Parathyroid adenoma (tissue), 2 donors: ENCODE measurements at regions not wholly inside any gene's neighbourhood (a gene's known extent, or its start where the extent isn't known, plus 50 kb on each side); places are given as distances from the start of the nearest gene placed in this dataset.

Experiments
- H2AFZ ChIP-seq: fragments of 300-600 bp; sonication (generic); one replicate; pipeline ENCODE4 v1.7.0; 2017; ENCODE audit warnings: antibody characterized with exemption, mild to moderate bottlenecking
- H3K27ac ChIP-seq: fragments of 300-600 bp; sonication (generic); one replicate; pipeline ENCODE4 v1.7.0; 2017
- H3K27me3 ChIP-seq: fragments of 300-600 bp; sonication (generic); one replicate; pipeline ENCODE4 v1.7.0; 2017; ENCODE audit warnings: low read length; ENCODE audit not compliant: control insufficient read depth, insufficient read depth
- H3K36me3 ChIP-seq: fragments of 300-600 bp; sonication (generic); one replicate; pipeline ENCODE4 v1.7.0; 2017; ENCODE audit warnings: low read length; ENCODE audit not compliant: control insufficient read depth, insufficient read depth
- H3K4me1 ChIP-seq: fragments of 300-600 bp; sonication (generic); one replicate; pipeline ENCODE4 v1.7.0; 2017; ENCODE audit warnings: control low read depth
- H3K4me2 ChIP-seq: fragments of 300-600 bp; sonication (generic); one replicate; pipeline ENCODE4 v1.7.0; 2017; ENCODE audit warnings: low read length
- H3K4me3 ChIP-seq: fragments of 300-600 bp; sonication (generic); one replicate; pipeline ENCODE4 v1.7.0; 2017; ENCODE audit warnings: low read depth, low read length
- H3K79me2 ChIP-seq: fragments of 300-600 bp; sonication (generic); one replicate; pipeline ENCODE4 v1.7.0; 2017; ENCODE audit warnings: control low read depth
- H3K9ac ChIP-seq: fragments of 300-600 bp; sonication (generic); one replicate; pipeline ENCODE4 v1.7.0; 2017; ENCODE audit warnings: mild to moderate bottlenecking
- H3K9me3 ChIP-seq: fragments of 300-600 bp; sonication (generic); one replicate; pipeline ENCODE4 v1.7.0; 2017; ENCODE audit warnings: low read length; ENCODE audit not compliant: control insufficient read depth
- TF ChIP-seq, protein P1 (sequence below): fragments of 300-600 bp; sonication (generic); IDR thresholded peaks from one replicate; pipeline ENCODE4 v1.7.0; 2017; ENCODE audit warnings: antibody characterized with exemption, mild to moderate bottlenecking
- donor health status: primary hyperparathyroidism.

DNA sequence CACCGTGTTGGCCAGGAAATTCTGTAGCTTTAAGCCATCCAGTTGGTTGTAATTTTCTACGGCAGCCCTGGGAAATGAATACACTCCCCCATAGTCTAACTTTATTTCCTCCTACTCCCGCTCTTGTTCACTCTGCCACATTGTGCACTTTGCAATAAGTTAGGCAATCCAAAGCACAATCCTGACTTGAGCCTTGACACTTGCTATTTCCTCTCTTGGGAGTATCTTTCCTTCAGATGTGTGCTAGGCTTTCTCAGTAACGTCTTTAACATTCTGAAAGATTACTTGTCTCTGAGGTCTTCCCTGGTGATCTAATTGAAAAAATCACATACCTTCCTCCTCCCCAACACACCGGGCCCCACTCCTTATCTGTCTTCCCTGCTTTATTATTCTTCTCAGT lies 65.9 kb upstream of the RAB27B start:
- no peaks in the 10 kb centered on the region for H3K36me3 ChIP-seq

DNA sequence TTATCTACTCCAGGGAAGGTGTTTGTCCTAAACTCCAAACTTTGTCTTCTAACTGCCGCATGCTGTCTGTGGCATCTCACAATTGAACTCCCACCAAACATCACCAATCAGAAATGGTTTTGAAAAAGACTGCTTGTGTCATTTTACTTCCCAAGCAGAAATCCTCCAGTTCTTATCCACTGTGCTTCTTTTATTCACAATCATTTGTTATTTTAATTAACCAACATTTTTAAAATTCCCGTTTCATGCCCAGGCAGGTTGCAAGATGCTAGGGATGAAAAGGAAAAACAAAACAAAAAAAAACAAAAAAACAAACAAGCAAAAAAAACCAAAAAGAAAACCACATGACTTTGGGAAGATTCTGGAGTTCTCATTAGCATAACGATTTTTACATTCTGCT lies 63.5 kb upstream of the RAB27B start:
- Histone ChIP-seq H3K27ac (no peak overlapping the region), H3K4me1 (no peaks in the 10 kb centered on the region)

More for the DNA sequence above, 65.9 kb upstream of the RAB27B start:
- Histone ChIP-seq H3K27me3 (no peaks in the 10 kb centered on the region), H3K4me2 (no peak overlapping the region), H3K79me2 (no peaks in the 10 kb centered on the region), H2AFZ (no peak overlapping the region), H3K27ac (no peak overlapping the region), H3K4me3 (no peak overlapping the region), H3K9me3 (no peaks in the 10 kb centered on the region), H3K4me1 (no peaks in the 10 kb centered on the region), H3K9ac (no peak overlapping the region)
- TF ChIP-seq, protein P1, sequence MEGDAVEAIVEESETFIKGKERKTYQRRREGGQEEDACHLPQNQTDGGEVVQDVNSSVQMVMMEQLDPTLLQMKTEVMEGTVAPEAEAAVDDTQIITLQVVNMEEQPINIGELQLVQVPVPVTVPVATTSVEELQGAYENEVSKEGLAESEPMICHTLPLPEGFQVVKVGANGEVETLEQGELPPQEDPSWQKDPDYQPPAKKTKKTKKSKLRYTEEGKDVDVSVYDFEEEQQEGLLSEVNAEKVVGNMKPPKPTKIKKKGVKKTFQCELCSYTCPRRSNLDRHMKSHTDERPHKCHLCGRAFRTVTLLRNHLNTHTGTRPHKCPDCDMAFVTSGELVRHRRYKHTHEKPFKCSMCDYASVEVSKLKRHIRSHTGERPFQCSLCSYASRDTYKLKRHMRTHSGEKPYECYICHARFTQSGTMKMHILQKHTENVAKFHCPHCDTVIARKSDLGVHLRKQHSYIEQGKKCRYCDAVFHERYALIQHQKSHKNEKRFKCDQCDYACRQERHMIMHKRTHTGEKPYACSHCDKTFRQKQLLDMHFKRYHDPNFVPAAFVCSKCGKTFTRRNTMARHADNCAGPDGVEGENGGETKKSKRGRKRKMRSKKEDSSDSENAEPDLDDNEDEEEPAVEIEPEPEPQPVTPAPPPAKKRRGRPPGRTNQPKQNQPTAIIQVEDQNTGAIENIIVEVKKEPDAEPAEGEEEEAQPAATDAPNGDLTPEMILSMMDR: no peak

DNA sequence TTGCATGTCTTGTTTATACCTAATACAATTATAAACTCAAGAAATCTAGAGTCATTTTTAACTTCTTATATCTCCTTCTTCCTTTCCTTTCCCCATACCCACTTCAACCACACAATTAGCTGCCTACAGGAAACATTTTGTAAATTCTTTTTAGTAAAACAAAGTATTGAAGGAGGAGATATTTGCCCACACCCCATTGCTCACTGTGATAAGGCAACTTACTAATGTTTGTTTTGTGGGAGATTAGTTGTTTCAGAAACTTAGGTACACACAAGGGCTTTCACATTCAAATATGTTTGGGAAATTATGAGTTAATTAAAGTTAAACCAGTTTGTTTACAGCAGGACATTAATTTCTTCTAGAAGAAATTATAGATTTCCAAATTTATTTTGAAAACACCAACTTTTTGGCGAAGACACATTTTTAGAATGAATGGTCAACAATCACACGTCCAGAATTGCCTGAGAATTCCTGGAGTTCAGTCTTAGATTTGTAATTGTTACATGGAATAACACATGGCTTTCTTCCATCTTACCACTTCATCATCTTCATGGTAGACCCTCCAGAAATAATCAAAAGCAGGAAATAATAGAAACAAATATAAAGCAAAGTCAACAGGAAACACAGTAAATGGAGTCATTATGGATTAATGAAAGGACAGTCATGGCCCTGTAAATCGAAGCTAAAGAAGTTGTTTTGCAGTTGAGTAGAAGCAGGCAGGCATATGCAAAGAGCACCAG lies 62.5 kb upstream of the RAB27B start:
- Histone ChIP-seq H2AFZ (no peak overlapping the region), H3K27me3 (no peaks in the 10 kb centered on the region), H3K79me2 (no peaks in the 10 kb centered on the region), H3K4me3 (no peak overlapping the region), H3K36me3 (no peaks in the 10 kb centered on the region), H3K4me1 (no peaks in the 10 kb centered on the region), H3K27ac (no peak overlapping the region), H3K9ac (no peak overlapping the region), H3K4me2 (no peak overlapping the region), H3K9me3 (no peaks in the 10 kb centered on the region)
- TF ChIP-seq, protein P1: no peak

More for the DNA sequence above, 63.5 kb upstream of the RAB27B start:
- Histone ChIP-seq H3K4me3 (no peak overlapping the region), H3K79me2 (no peaks in the 10 kb centered on the region), H3K9me3 (no peaks in the 10 kb centered on the region), H3K27me3 (no peaks in the 10 kb centered on the region), H3K9ac (no peak overlapping the region), H3K4me2 (no peak overlapping the region), H2AFZ (no peak overlapping the region), H3K36me3 (no peaks in the 10 kb centered on the region)
- TF ChIP-seq, protein P1: no peak

DNA sequence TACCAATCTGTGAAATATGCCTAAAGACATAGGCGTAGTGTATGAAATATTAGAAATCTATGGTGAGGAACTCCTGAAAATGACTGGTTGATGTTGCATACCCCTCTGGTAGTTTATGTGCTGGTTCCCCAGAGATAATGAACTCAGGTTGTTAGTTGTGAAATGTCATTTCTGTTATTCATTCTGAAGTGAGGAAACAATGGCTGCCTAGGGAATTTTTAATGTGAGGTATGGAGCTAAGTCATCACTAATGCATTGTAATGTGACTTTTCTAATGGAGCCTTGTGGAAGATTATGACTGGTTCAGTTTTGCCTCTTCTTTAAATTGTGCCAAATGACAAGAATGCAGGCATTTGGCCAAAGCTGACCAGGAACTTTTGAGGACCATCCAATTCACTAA lies 61.6 kb upstream of the RAB27B start:
- no peaks in the 10 kb centered on the region for H3K9me3 ChIP-seq
- H3K79me2 ChIP-seq: no peaks in the 10 kb centered on the region
- no peaks in the 10 kb centered on the region for H3K36me3 ChIP-seq
- H3K27ac ChIP-seq: no peak overlapping the region
- no peak overlapping the region for H2AFZ ChIP-seq
- no peak overlapping the region for H3K9ac ChIP-seq
- H3K4me3 ChIP-seq: no peak overlapping the region
- TF ChIP-seq, protein P1: no peak
- no peaks in the 10 kb centered on the region for H3K4me1 ChIP-seq
- no peak overlapping the region for H3K4me2 ChIP-seq
- H3K27me3 ChIP-seq: no peaks in the 10 kb centered on the region

DNA sequence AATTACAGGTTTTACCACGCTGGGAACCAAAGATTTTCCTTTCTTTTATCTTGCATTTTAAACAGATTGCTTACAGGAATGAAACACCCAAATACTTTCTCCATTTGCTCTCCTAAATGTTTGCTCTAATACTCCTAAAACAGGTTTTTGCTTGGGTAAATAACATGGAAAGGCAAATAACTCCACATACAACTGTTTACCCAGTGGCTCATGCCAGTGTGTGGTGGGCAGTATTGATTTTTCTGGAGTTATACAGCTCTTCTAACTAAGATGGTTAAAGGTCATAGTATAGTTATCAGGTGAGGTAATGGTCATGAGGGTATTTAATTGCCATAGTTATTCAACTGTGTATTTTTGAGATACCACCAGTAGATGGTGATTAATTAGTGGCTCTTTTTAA lies 61.2 kb upstream of the RAB27B start:
- Histone ChIP-seq H2AFZ (no peak overlapping the region), H3K4me2 (no peak overlapping the region), H3K27me3 (no peaks in the 10 kb centered on the region), H3K4me3 (no peak overlapping the region), H3K4me1 (no peaks in the 10 kb centered on the region), H3K9ac (no peak overlapping the region), H3K79me2 (no peaks in the 10 kb centered on the region), H3K27ac (no peak overlapping the region), H3K9me3 (no peaks in the 10 kb centered on the region), H3K36me3 (no peaks in the 10 kb centered on the region)
- TF ChIP-seq, protein P1: no peak
